NOMO-1 (cell line): ENCODE measurements at regions not wholly inside any gene's neighbourhood (a gene's known extent, or its start where the extent isn't known, plus 50 kb on each side); places are given as distances from the start of the nearest gene placed in this dataset.
"Not testable (repeated sequence)": the region's sequence is repeated elsewhere in the genome, so short reads cannot be mapped to it uniquely, and the experiment has no call there.

Experiments used
- DNase-seq, 2 experiments: peaks; one replicate each; lab custom pipeline; 2025; ENCODE audit not compliant: unreplicated experiment in 2 of 2; lab: John Stamatoyannopoulos, UW

DNA sequence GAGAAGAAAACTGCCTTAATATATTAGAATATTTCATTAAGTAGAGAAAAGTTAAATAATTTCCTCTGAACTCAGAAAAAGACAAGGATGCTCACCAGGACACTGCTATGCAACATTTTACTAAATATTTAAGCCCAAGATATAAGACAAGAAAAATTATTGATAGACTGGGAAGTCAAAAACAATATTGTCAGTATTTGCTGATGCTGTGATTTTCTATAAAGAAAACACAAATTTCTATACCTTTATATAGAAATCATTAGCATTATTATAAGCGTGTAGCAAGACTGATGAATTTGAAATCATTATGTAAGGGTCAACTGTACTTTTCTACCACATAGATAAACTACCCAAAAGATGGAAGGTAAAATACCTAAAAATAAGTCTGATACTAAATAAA lies 451.0 kb downstream of the RNF144A start:
- no peak for DNase-seq

DNA sequence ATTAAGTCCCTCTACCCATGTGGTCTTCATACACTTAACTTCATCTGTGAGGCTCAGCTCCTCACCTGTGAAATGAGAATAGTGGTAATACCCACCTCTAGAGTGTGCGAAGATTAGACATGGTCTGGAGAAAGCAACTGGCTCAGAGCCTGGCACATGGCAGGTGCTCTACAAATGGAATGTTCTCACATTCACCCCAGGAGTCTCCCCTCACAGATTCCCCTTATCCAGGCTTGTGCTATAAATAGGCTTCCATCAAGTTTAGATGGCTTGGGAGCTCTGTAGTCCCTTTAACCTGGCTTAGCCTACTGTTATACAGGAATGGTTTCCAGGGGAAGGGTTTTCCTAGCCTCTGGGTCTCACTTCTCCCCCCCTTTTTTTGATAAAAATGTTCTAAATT lies 455.9 kb downstream of the RNF144A start:
- DNase-seq = no peak

DNA sequence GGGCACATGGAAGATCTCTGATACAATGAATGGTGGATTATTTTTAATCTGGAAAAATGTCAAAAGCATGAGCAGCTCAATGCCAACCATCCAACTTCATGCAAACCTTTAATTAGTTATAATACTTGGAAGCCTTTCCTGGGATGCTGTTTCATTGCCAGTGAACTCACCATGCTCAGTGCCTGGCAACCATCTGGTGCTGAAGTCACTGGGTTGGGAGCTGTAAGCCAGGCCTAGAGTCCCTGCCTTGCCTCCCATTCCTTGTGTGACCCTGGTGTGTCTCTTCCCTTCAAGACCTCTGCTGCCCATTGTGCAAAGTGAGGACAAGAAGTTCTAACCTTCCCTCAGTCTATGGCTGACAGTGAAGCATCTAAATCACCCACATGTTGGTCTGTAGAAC lies 458.7 kb downstream of the RNF144A start:
- DNase-seq = no peak

DNA sequence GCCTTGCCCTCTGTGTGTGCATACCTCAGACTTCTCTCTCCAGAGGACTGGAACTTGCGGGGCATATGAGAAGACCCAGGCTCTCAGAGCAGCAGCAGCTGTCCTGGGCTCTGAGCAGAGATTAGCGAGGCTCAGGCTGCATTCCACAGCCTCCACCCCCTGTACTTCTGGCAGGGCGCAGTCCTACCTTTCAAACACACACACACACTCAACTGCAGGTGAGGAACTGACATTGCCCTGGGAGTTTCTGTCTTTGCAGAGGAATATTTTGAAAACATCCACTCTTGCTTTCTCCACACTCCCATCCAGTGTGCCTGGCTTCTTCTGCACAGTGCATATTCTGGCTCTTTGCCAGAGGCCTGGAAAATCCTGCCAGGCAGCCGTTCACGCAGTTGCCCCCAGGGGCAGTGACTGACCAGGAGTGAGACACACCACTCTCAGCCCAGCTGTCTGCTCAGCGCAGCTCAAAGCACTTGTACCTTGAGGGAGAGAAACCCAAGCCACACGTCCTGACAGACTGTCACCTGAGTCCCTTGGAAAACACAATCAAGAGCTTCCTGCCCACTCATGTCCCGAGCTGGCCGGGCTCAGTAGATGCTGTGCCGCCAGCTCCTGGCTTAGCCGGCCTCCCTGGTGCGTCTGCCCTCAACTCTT lies 460.8 kb downstream of the RNF144A start:
- DNase-seq = no peak

GRCh38 chr2:7378591-7378990 lies 461.4 kb downstream of the RNF144A start:
- no peak for DNase-seq

- no peak for DNase-seq
These were observed 462.6 kb downstream of the RNF144A start for GRCh38 chr2:7379799-7380198.

DNA sequence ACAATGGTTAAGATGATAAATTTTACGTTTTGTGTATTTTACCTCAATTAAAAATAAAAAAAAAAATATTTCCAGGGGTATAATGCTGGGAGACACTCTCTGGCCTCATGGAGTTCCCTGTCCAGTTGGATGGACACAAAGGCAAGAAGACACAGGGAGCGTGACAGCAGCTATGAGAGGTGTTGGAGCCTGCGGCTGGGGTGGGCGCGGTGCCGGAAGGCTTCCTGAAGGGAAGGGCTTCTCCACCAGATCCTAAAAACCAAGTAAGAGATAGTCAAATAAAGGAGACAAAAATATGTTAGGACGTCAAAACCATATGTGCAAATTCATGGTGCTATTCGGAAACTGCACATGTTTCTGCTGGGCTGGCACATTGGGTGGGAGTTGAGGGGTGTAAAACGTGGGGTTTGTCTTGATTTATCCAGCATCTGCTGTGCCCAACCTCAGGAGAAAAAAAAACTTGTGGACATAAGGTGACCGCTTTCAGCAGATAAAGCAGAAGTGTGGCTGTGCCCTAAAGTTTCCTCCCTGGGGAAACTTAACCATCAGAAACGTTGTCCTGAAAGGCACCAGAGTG lies 467.6 kb downstream of the RNF144A start:
- DNase-seq = no peak

GRCh38 chr2:7390311-7390710 lies 473.1 kb downstream of the RNF144A start:
- DNase-seq = not testable (repeated sequence)

GRCh38 chr2:7392076-7392787 lies 475.0 kb downstream of the RNF144A start:
- DNase-seq = no peak

- no peak for DNase-seq
These were observed 477.0 kb downstream of the RNF144A start for GRCh38 chr2:7394195-7394594.

DNA sequence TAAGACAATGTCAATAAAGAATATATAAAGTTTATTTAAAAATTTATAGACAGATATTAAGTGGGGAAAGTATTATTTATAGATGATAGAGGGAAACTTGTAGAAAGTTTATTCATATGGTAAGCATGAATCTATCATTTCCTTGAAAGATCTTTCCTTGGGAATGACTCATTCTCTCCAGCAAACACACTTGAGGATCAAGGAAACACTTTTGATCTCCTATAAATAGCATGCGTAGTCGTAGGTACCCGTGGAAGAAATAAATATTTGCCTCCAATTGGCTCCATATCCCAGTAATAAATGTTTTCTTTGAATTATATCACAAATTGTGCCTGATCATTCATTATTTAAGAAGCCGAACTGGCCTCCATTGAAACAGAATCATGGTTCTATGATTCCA lies 483.4 kb downstream of the RNF144A start:
- DNase-seq = no peak

DNA sequence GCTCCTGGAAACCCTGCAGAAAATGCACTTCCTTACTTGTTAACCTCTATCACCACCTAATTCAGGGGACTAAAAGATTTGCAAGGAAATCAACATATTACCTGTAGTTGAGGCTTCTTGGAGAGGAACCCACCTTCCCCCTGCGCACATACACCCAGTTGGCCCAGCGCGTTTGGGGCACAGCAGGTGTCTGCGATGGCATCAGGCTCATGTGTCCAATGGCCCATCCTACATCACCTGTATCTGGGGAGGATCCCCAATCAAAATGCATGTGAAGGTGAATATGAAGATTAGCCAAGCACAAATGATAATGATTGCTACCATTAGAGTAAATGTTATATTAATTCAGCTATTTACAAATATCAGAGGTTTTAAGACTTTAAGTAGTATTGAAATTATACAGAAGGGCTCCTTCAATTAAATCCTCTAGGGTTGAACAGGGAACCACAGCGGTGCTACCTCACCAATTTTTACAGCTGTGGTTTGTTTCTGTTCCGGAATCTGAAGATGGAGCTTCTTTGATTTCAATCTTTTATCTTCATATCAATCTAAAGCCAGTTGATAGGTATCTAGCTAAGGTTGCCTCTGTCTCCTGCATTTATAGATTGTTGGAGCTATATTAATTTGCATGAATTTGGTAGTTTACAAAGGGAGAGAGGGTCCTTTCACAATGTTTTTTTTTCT lies 486.0 kb downstream of the RNF144A start:
- no peak for DNase-seq

DNA sequence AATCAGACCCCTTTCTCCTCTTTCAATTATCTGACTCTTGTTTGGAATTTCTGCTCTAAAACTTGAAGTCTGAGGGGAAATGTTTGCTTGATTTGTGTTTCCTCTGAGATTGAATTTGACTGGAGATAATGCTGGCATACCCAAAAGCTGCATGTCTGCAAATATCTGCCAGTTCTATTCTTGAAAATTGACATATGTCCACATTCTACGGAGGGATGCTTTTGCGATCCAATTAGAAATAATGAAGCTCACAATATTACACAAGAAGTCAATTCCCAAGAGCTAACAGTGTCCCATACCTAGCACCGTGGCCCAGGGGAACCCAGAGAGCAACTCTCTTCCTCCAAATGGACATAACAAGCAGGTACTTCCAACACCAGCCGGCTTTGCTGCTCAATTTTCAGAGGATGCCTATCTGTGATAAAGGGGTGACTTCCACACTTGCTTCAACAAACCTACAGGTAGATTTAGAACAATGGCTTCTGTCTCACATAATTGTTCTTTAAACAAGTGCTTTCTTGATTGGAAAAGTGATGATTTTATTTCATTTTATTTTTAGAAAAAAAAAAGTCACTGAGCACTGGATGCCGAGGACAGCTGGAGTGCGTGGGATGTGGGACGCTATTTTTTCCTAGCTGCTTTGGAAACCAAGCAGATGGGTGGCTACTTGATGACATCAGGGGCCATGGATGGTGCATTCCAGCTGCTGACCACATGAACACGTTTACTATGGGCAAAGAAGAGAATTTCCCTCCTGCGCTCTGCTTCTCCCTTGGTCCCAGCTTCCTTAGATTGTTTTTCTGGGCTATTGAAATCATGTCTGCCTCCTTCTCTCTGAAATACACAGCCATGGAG lies 488.9 kb downstream of the RNF144A start:
- no peak for DNase-seq

DNA sequence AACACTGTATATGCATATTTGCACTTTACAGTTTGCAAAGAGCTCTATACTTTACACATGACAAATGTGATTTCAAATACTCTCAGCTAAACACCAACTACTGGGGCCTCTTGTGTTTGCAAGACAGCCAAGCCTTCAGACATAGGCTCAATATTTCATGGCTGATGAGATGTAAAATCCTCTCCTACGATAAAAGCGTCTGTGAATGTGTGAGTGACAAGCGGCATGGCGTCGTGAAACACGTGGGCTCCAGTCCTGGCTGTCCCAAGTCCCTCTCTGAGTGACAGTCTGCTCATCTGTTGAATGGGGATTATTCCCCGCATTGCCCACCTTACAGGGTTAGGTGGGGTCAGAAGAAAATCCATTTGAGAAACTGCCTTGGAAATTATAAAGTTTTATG lies 489.8 kb downstream of the RNF144A start:
- no peak for DNase-seq

- DNase-seq = no peak
These were observed 490.9 kb downstream of the RNF144A start for GRCh38 chr2:7407906-7408680.

- DNase-seq = peak in 1 of 2 experiments; percentile 4
These were observed 494.5 kb downstream of the RNF144A start for GRCh38 chr2:7411691-7412090.

DNA sequence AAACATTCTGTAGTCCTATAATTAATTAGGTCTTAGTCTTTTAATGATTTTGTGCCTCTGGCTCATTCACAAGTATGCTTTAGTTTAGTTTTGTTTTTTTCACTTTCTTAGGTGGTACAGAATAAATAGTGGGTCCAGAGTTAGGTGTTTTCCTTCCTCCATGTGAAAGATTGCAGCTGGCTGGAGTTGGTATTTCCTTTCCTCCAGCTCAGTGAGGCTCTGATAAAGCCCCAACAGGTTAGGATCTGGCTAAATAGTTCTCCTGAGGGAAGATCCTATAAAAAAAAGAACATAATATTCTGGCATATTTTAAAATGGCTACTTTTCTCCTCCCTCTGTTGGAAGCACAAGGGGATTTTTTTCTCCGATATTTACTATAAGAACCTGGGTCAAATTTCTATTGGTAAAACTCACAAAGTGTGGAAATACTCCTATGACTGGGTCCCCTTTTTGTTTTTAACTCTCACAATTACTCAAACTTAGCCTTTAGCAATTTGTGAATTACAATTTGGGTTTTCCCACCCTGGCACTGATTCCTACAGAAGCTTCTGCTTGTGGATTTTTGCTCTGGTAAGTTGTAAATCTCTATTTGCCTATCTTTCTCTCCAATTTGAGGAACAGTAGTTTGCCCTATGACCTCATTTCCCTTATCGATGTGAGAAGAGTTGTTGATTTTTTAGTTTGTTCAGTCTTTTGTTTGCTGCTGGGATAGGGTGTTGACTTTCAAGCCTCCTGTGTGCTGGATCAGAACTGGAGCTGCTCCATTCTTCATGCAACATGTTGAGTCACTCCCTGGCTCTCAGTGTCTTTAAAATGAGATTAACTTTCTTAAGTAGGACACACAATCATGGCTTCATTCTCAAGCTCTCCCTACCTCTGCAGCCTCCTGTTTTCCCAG lies 500.9 kb downstream of the RNF144A start:
- DNase-seq = peak in 1 of 2 experiments; percentile 6

- DNase-seq = peak; percentile 41 to 79
These were observed 502.0 kb downstream of the RNF144A start for GRCh38 chr2:7419186-7419585.

GRCh38 chr2:7419814-7420311 lies 502.7 kb downstream of the RNF144A start:
- peak; percentile 45 to 76 for DNase-seq
